ENCODE measurements at regions not wholly inside any gene's neighbourhood (a gene's known extent, or its start where the extent isn't known, plus 50 kb on each side); places are given as distances from the start of the nearest gene placed in this dataset.
"Not testable (repeated sequence)": the region's sequence is repeated elsewhere in the genome, so short reads cannot be mapped to it uniquely, and the experiment has no call there.

DNA sequence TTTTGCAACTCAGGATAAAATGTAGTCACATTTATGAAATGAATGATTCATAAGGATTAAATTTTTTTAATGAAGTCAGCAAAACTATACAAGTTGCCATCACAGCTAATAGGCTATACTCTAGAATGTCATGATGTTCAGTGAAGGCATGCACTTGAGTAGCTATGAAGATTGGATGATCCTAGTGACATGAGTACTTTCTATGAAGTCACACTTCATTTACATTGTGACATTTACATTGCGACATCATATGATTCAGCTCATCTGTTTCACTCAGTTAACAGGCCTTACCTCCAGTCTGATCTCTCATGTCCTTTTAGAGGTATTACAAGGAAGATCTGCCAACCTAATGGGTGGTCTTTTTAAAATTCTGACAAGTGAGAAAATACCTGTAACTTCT, 82.7 kb upstream of the FGF13 start:
- in situ Hi-C loops (cut with MboI; ENCODE audit: low pct_ligation_motif_present in 1 of 4, low pct_unique_long_range_greater_than_20kb in 1 of 4, low sequenced_read_pairs in 3 of 4) (no loop called here), intact Hi-C loops (cut with DNase I; ENCODE audit: low total_unique reads) (no loop called here)
- H3K36me3 ChIP-seq: no peaks in the 10 kb centered on the region
- no peak for DNase-seq
- no peak overlapping the region for H3K4me3 ChIP-seq
- 60 to 86% methylated on average over 1 of the region's 1 CpG for WGBS, 2 donors (ENCODE audit: low coverage in 1 of 2)
- no peaks in the 10 kb centered on the region for H3K27me3 ChIP-seq
- H3K27ac ChIP-seq: no peak overlapping the region
- no peaks in the 10 kb centered on the region for H3K9me3 ChIP-seq
- H3K4me1 ChIP-seq: no peaks in the 10 kb centered on the region
- TF ChIP-seq POLR2AphosphoS5 (IDR thresholded peaks at IDR 0.05) (no peak), EP300 (IDR thresholded peaks at IDR 0.05; ENCODE audit: low read depth) (no peak), POLR2A (IDR thresholded peaks at IDR 0.05) (no peak)
- TF ChIP-seq, protein P1, sequence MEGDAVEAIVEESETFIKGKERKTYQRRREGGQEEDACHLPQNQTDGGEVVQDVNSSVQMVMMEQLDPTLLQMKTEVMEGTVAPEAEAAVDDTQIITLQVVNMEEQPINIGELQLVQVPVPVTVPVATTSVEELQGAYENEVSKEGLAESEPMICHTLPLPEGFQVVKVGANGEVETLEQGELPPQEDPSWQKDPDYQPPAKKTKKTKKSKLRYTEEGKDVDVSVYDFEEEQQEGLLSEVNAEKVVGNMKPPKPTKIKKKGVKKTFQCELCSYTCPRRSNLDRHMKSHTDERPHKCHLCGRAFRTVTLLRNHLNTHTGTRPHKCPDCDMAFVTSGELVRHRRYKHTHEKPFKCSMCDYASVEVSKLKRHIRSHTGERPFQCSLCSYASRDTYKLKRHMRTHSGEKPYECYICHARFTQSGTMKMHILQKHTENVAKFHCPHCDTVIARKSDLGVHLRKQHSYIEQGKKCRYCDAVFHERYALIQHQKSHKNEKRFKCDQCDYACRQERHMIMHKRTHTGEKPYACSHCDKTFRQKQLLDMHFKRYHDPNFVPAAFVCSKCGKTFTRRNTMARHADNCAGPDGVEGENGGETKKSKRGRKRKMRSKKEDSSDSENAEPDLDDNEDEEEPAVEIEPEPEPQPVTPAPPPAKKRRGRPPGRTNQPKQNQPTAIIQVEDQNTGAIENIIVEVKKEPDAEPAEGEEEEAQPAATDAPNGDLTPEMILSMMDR (IDR thresholded peaks at IDR 0.05): no peak

DNA sequence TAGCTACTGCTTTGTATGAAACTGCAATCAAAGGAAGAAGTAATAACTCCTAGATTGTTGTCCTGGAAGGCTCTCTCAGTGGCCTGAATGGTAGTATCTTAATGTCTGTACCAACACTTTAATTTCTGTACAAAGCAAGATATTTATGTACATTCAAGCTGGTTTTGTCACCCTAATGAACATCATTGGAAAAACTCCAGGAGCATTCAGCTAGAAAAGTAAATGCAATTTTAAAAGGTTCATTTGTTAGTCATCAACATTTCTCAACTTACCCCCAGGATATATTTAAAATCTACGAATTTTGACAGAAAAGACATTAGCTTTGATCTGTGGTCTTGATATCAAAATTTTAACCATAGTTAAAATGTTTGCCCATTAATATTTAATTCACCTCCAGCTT, 80.0 kb upstream of the FGF13 start:
- no peak for DNase-seq
- no peaks in the 10 kb centered on the region for H3K36me3 ChIP-seq
- no peak overlapping the region for H3K27ac ChIP-seq
- WGBS, 2 donors (ENCODE audit: low coverage in 1 of 2): 25 to 40% methylated on average over 1 of the region's 1 CpG
- H3K27me3 ChIP-seq: no peaks in the 10 kb centered on the region
- H3K4me3 ChIP-seq: no peak overlapping the region
- in situ Hi-C loops (cut with MboI; ENCODE audit: low pct_ligation_motif_present in 1 of 4, low pct_unique_long_range_greater_than_20kb in 1 of 4, low sequenced_read_pairs in 3 of 4): no loop called here
- no peaks in the 10 kb centered on the region for H3K4me1 ChIP-seq
- intact Hi-C loops (cut with DNase I; ENCODE audit: low total_unique reads): no loop called here
- TF ChIP-seq POLR2A (IDR thresholded peaks at IDR 0.05) (no peak), POLR2AphosphoS5 (IDR thresholded peaks at IDR 0.05) (no peak)
- H3K9me3 ChIP-seq: no peaks in the 10 kb centered on the region

DNA sequence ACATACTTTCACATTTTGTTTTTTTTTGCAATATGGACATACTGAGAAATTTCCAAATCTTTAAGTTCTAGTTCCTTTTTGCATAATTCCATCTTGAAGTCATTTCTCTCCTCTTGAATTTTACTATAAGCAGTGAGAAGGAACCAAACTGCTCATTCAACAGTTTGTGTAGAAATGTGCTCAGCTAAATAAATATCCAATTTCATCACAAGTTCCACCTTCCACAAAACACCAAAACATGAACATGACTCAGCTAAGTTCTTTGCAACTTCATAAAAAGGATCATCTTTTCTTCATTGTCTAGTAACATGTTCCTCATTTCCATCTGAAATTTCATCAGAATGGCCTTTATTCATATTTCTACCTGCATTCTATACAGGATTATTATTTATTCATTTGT, 77.3 kb upstream of the FGF13 start:
- intact Hi-C loops (cut with DNase I; ENCODE audit: low total_unique reads) (no loop called here), in situ Hi-C loops (cut with MboI; ENCODE audit: low pct_ligation_motif_present in 1 of 4, low pct_unique_long_range_greater_than_20kb in 1 of 4, low sequenced_read_pairs in 3 of 4) (no loop called here)
- TF ChIP-seq, protein P1 (IDR thresholded peaks at IDR 0.05): no peak
- TF ChIP-seq POLR2AphosphoS5 (IDR thresholded peaks at IDR 0.05): no peak
- H3K9me3 ChIP-seq: no peaks in the 10 kb centered on the region
- no peak overlapping the region for H3K27ac ChIP-seq
- H3K4me1 ChIP-seq: no peaks in the 10 kb centered on the region
- no peaks in the 10 kb centered on the region for H3K27me3 ChIP-seq
- DNase-seq: no peak
- no peak overlapping the region for H3K4me3 ChIP-seq
- no peaks in the 10 kb centered on the region for H3K36me3 ChIP-seq

DNA sequence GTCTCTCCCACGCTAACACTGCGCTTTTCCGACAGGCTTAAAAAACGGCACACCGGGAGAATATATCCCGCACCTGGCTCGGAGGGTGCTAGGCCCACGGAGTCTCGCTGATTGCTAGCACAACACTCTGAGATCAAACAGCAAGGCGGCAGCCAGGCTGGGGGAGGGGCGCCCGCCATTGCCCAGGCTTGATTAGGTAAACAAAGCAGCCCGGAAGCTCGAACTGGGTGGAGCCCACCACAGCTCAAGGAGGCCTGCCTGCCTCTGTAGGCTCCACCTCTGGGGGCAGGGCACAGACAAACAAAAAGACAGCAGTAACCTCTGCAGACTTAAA, 67.0 kb upstream of the FGF13 start:
- H3K9me3 ChIP-seq; DNase-seq; H3K27me3 ChIP-seq; H3K4me1 ChIP-seq; H3K4me3 ChIP-seq; intact Hi-C loops (cut with DNase I; ENCODE audit: low total_unique reads); H3K27ac ChIP-seq; in situ Hi-C loops (cut with MboI; ENCODE audit: low pct_ligation_motif_present in 1 of 4, low pct_unique_long_range_greater_than_20kb in 1 of 4, low sequenced_read_pairs in 3 of 4); H3K36me3 ChIP-seq: not testable (repeated sequence)
- WGBS, 2 donors (ENCODE audit: low coverage in 1 of 2): 70% methylated on average over 12 of the region's 14 CpGs; no CpG with 5 or more reads in 1 of the 2 donors

DNA sequence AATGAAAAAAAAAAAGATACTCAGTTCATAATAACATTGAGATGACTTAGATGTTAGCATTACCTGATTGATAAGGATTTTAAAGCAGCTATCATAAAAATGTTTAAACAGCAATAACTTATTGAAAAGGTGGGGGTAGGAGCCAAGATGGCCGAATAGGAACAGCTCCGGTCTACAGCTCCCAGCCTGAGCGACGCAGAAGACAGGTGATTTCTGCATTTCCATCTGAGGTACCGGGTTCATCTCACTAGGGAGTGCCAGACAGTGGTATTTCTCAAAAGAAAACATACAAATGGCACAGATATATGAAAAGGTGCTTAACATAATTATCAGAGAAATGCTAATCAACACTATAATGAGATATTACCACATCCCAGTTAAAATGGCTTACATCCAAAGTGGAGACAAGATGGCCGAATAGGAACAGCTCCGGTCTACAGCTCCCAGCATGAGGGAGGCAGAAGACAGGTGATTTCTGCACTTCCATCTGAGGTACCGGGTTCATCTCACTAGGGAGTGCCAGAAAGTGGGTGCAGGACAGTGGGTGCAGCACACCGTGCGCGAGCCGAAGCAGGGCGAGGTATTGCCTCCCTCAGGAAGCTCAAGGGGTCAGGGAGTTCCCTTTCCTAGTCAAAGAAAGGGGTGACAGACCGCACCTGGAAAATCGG, 66.5 kb upstream of the FGF13 start:
- H3K4me3 ChIP-seq; intact Hi-C loops (cut with DNase I; ENCODE audit: low total_unique reads); in situ Hi-C loops (cut with MboI; ENCODE audit: low pct_ligation_motif_present in 1 of 4, low pct_unique_long_range_greater_than_20kb in 1 of 4, low sequenced_read_pairs in 3 of 4); H3K27ac ChIP-seq; H3K36me3 ChIP-seq; DNase-seq; H3K9me3 ChIP-seq; H3K4me1 ChIP-seq; H3K27me3 ChIP-seq: not testable (repeated sequence)
- 91 to 100% methylated on average over 1 to 15 of the region's 15 CpGs for WGBS, 2 donors (ENCODE audit: low coverage in 1 of 2)

DNA sequence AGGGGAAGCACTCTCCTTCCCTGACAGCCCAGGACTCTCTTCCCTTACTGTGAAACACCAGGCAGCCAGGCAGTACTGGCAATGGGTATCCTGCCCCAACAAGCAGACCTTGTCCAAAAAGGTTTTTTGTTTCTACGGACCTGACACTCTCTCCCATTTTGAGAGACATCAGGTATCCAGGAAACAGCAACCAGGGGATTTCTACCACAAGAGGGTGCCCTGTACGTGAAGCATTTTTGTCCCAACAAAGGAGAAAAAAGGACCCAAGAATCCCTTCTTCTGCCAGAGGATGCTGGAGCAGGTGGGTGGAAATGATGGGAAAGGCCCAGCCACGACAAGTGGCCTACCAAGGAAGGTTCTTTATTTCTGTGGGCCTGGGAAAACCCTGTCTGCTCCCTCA, 65.7 kb upstream of the FGF13 start:
- Histone ChIP-seq H3K4me3 (no peak overlapping the region), H3K9me3 (no peaks in the 10 kb centered on the region), H3K36me3 (no peaks in the 10 kb centered on the region), H3K27ac (no peak overlapping the region), H3K4me1 (no peaks in the 10 kb centered on the region), H3K27me3 (no peaks in the 10 kb centered on the region)
- WGBS, 2 donors (ENCODE audit: low coverage in 1 of 2): 56% methylated on average over 3 of the region's 3 CpGs; no CpG with 5 or more reads in 1 of the 2 donors
- intact Hi-C loops (cut with DNase I; ENCODE audit: low total_unique reads): no loop called here
- in situ Hi-C loops (cut with MboI; ENCODE audit: low pct_ligation_motif_present in 1 of 4, low pct_unique_long_range_greater_than_20kb in 1 of 4, low sequenced_read_pairs in 3 of 4): no loop called here
- no peak for DNase-seq
- TF ChIP-seq EP300 (IDR thresholded peaks at IDR 0.05; ENCODE audit: low read depth) (no peak), POLR2AphosphoS5 (IDR thresholded peaks at IDR 0.05) (no peak), POLR2A (IDR thresholded peaks at IDR 0.05) (no peak)
- TF ChIP-seq, protein P1 (IDR thresholded peaks at IDR 0.05): no peak

All from transverse colon (tissue), 4 donors.